Inflammatory macrophage treated with lipopolysaccharide for 4 hours (primary cell): ENCODE measurements at regions not wholly inside any gene's neighbourhood (a gene's known extent, or its start where the extent isn't known, plus 50 kb on each side); places are given as distances from the start of the nearest gene placed in this dataset.

Experiments
- DNase-seq: peaks from one replicate; pipeline ENCODE4 v3.0.0-alpha.2; 2020

- DNase-seq: no peak
Observed at GRCh38 chr3:67774676-67775075, 120.3 kb upstream of the SUCLG2 start.

GRCh38 chr3:67765575-67765974 lies 111.2 kb upstream of the SUCLG2 start:
- DNase-seq: no peak

- no peak for DNase-seq
Observed at GRCh38 chr3:67745296-67745695, 90.9 kb upstream of the SUCLG2 start.

DNA sequence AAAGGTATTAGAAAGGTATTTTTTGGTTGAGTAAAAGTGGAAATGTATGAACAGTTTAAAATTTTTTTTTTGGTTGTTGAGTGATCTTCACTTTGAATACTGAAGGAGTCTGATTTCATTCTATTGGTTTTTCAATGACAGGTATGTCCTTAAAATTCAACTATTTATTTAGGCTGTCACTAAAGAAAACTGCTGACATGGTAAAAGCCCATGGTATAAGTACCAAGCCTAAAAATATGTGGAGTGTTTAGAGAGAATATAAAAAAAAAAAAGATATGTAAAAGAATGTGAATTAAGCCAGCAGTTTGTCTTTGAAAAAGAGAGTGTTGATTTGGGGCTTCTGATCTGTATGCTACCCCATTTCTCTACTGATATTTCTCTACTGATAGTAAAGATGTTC lies 90.3 kb upstream of the SUCLG2 start:
- no peak for DNase-seq

DNA sequence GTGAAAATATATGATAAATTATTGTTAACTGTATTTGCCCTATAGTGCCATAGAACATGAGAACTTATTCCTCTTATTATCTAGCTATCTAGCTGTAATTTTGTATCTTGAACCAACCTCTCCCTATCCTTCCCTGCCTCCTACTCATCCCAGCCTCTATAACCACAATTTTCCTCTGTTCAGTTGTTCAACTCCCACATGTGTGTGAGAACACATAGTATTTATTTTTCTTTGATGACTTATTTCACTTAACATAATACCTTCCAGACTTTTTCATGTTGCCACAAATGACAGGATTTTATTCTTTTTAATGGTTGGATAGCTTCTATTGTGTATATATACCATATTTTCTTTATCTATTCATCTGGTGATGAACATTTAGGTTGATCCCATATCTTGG lies 85.4 kb upstream of the SUCLG2 start:
- DNase-seq: no peak

- no peak for DNase-seq
Observed at GRCh38 chr3:67737906-67738865, 83.8 kb upstream of the SUCLG2 start.

DNA sequence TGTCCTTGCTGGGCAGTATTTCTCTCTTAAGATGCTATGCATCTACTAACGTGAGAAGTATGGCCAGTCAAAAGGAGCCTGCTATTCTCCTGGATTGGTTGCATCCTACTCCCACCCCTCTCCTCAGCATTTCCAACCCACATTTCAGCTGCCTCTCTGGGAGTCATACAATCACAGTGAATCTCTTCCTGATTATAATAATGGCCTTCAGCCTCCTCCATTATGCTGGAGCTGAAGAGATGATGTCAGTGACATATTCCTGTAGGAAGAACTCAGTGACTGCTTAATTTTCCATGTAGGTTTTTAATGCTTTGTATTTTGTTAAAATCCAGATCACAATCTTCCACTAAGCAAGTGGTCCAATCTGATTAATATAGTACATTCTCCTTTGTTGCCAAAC lies 82.7 kb upstream of the SUCLG2 start:
- no peak for DNase-seq

DNA sequence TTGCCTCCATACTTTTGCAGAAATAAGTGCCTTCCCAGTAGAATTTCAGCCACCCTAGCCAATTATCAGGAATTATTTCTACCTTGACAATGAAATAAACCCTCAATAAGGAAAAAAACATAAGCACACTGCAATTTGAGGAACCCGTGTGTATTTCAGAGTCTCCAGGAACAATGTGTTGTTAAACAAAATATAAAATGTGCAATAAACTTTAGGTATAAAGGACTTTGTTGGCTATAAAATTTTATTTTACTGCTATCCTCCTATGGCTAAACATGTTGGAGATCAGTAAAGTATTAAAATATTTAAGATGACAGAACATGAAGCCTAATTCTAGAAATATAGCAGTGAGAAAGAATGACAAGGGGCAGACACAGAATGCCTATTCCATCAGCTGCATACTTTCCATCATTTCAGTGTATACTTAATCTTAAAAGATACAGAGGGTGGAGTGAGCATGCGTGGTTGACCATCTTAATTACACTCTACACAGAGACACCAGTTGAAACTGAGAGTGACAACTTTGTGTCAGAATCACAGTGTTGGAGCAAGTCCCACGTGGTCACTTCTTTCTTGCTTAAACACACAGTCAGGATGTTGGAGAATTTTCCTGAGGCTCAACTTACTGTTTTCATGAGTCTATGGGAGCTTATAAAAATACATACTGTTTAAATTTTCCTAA lies 79.0 kb upstream of the SUCLG2 start:
- DNase-seq: no peak

DNA sequence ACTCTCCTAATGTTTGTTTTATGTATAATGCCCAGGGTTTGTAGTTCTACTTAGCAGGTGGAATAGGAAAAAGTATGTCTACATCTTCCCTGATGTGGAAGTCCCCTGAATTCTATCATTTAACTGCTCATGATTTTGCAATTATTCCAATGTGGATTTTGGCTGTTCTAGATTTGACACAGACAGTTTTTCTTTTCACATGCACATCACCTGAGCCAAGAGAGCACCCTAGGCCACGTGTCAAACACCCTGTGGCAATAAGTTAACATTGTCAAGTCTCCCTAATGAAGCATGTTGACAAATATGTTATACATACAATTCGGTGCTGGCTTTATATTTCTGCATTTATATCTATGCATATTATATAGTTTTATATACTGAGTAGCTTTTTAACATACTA lies 70.0 kb upstream of the SUCLG2 start:
- DNase-seq: no peak

DNA sequence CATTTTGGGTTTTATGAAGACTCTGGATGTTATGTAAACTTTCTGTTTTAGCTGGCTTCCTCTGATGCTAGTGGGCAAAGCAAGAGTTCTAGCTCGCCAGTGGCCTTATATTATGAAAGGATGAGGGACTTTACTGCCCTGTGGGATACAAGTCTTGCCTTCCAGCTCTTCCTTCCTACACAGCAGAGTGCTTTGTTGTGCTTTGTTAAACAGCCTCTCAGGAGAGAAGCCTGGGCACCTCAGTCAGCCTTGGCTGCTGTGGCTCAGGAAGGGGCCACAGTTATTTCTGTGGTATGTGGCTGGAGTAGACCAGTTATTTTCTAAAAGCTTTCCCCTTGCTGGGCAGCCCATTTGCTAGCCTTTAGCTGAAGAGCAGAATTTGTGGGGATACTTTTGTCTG lies 69.5 kb upstream of the SUCLG2 start:
- no peak for DNase-seq

DNA sequence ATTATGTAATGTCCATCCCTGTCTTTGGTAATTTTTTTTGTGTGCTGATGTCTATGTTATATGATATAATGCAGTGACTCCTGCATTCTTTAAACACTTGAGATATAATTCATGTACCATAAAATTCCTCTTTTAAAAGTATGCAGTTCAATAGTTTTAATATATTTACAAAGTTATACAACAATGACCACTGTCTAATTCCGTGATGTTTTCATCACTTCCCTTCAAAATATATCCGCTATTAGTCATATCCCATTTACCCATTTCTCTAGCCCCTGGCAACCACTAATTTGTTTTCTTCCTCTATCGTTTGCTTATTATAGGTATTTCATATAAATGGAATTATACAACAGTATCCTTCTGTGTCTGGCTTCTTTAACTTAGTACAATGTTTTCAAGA lies 64.9 kb upstream of the SUCLG2 start:
- DNase-seq: no peak

DNA sequence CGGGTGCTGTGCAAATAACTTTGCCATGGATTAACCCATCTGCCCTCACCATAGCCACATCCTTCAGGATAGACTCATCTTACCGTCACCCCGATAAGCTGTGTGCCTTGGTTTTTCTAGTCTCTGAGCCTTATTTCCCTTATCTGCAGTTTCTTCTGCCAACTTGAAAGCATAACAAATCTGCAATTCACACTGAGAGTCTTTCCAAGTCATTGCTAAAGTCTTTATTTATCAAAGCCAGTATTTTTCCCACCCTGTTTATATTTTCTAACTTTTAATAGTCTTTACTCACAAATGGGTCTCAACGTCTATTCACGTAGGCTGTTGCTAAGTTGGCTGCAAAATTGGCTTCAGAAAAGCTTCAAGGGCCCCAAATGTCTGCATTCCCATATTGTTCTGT lies 61.6 kb upstream of the SUCLG2 start:
- no peak for DNase-seq

- DNase-seq: no peak
Observed at GRCh38 chr3:67713764-67714469, 59.5 kb upstream of the SUCLG2 start.

GRCh38 chr3:67712259-67712658 lies 57.8 kb upstream of the SUCLG2 start:
- peak; percentile 49 for DNase-seq

DNA sequence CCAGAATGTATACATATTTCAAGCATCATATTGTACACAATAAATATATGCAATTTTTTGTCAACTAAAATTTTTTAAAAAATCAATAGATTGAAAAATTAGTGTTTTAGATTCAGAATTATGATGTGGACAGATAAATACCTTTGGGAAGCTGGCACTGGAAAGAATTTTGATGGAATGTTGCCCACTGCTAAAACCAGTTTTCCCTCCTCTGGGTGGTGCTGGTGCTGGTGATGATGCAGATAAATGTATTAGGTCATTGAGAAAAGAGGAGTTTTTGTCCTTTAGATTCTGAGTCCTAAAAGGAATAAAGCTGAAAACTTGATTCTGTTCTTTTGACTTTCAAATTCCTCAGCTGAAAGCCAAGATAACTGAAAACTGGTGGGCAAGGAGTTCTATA lies 56.0 kb upstream of the SUCLG2 start:
- DNase-seq: no peak

DNA sequence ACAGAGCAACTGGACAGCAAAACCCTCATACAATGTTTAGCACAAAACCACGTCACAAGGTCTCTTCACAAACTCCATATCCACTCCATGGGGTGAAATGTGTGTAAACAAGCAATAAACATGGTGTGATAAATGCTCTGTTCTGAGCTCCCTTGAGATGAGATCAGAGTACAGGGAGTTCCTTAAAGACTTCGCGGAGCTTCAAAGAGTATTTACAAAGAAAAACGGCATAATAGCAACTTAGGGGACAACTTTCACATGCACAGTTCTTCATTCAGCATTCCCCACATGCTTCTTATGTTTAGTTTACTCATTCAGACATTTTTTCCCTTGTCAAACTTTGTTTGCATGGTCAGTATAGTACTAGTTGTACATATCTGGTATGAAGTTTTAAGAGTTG lies 52.5 kb upstream of the SUCLG2 start:
- no peak for DNase-seq

- DNase-seq: no peak
Observed at GRCh38 chr3:67704322-67704721, 49.9 kb upstream of the SUCLG2 start.
